H1 (cell line): ENCODE measurements at regions not wholly inside any gene's neighbourhood (a gene's known extent, or its start where the extent isn't known, plus 50 kb on each side); places are given as distances from the start of the nearest gene placed in this dataset.

ENCODE experiments used
- CHD7 ChIP-seq: fragments of 300-600 bp; sonication (generic); IDR thresholded peaks from 2 replicates; pipeline ENCODE4 v1.7.1; 2012; ENCODE audit warnings: low read length, moderate library complexity, mild to moderate bottlenecking, inconsistent platforms; ENCODE audit not compliant: insufficient replicate concordance
- CTCF ChIP-seq, 3 experiments: IDR thresholded peaks; 1 replicate in 2 of 3; 2 replicates in 1 of 3; pipeline versions ENCODE4 v1.5.1 to v1.6.1; 2011; ENCODE audit warnings: low read length in 3 of 3, mild to moderate bottlenecking in 3 of 3, inconsistent platforms in 2 of 3, low read depth in 1 of 3, moderate library complexity in 1 of 3; ENCODE audit not compliant: insufficient read depth in 1 of 3; ENCODE audit errors: control extremely low read depth in 1 of 3
- EZH2 ChIP-seq: fragments of 200-600 bp; sonication (generic); IDR thresholded peaks from 2 replicates; pipeline ENCODE4 v1.7.1; 2012; ENCODE audit warnings: low read depth, mild to moderate bottlenecking, moderate library complexity, low read length, inconsistent platforms; ENCODE audit not compliant: severe bottlenecking
- NANOG ChIP-seq: IDR thresholded peaks from 2 replicates; pipeline ENCODE4 v1.6.1; 2011; ENCODE audit warnings: low read length, low read depth, mild to moderate bottlenecking, inconsistent platforms; ENCODE audit not compliant: insufficient read depth, poor library complexity, severe bottlenecking
- SP1 ChIP-seq: IDR thresholded peaks from 2 replicates; pipeline ENCODE4 v1.6.1; 2011; ENCODE audit warnings: low read depth, low read length

- TF ChIP-seq SP1: no peak
- TF ChIP-seq EZH2: no peak
- no peak for TF ChIP-seq CHD7
- TF ChIP-seq CTCF (IDR thresholded peaks at IDR 0.05; ENCODE audit: control extremely low read depth in 1 of 3, insufficient read depth in 1 of 3, low read depth in 1 of 3, low read length in 3 of 3): no peak
- no peak for TF ChIP-seq NANOG
Measured at GRCh38 chr14:97866664-97867063, 1069.5 kb downstream of the VRK1 start.
